SK-N-SH treated with all-trans-retinoic acid at 6 μM for 48 hours (cell line): ENCODE measurements at regions not wholly inside any gene's neighbourhood (a gene's known extent, or its start where the extent isn't known, plus 50 kb on each side); places are given as distances from the start of the nearest gene placed in this dataset.

Experiments used
- ATAC-seq: fragments of 200-7000 bp; cut with Tn5 transposase; 3 replicates; pipeline ENCODE4 v1.9.1; 2020; ENCODE audit warnings: mild to moderate bottlenecking, moderate library complexity
- ARNTL ChIP-seq: fragments of 450-650 bp; formaldehyde crosslinking; IDR thresholded peaks from 2 replicates; pipeline ENCODE4 v1.5.0; 2020; ENCODE audit warnings: low read depth, mild to moderate bottlenecking, moderate library complexity, borderline replicate concordance
- BACH2 ChIP-seq: fragments of 250-450 bp; sonication (Bioruptor Pico); IDR thresholded peaks from 2 replicates; pipeline ENCODE4 v1.9.0; 2021; ENCODE audit warnings: mild to moderate bottlenecking, borderline replicate concordance
- CREB5 ChIP-seq: fragments of 250-450 bp; sonication (Bioruptor Pico); IDR thresholded peaks from 2 replicates; pipeline ENCODE4 v1.5.1; 2020; ENCODE audit warnings: low read depth, mild to moderate bottlenecking, moderate library complexity
- CSDC2 ChIP-seq: fragments of 250-450 bp; sonication (Bioruptor Pico); IDR thresholded peaks from 2 replicates; pipeline ENCODE4 v1.5.0; 2020; ENCODE audit warnings: mild to moderate bottlenecking, moderate library complexity
- CSRNP3 ChIP-seq: fragments of 250-450 bp; sonication (Bioruptor Pico); IDR thresholded peaks from 2 replicates; pipeline ENCODE4 v1.5.1; 2021; ENCODE audit warnings: mild to moderate bottlenecking, moderate library complexity
- ESRRG ChIP-seq: fragments of 250-450 bp; sonication (Bioruptor Pico); IDR thresholded peaks from 2 replicates; pipeline ENCODE4 v1.6.1; 2021; ENCODE audit warnings: mild to moderate bottlenecking
- GLIS3 ChIP-seq: fragments of 250-450 bp; sonication (Bioruptor Pico); IDR thresholded peaks from 2 replicates; pipeline ENCODE4 v1.5.0; 2020; ENCODE audit warnings: mild to moderate bottlenecking, moderate library complexity
- ISL1 ChIP-seq: fragments of 250-450 bp; sonication (Bioruptor Pico); IDR thresholded peaks from 2 replicates; pipeline ENCODE4 v2.1.2; 2022; ENCODE audit warnings: mild to moderate bottlenecking, moderate library complexity
- OSR1 ChIP-seq: fragments of 250-450 bp; sonication (Bioruptor Pico); IDR thresholded peaks from 2 replicates; pipeline ENCODE4 v1.8.0; 2022; ENCODE audit warnings: moderate library complexity, mild to moderate bottlenecking, inconsistent platforms
- PATZ1 ChIP-seq: fragments of 250-450 bp; sonication (Bioruptor Pico); IDR thresholded peaks from 2 replicates; pipeline ENCODE4 v1.8.0; 2020; ENCODE audit warnings: mild to moderate bottlenecking, moderate library complexity, borderline replicate concordance
- POU6F1 ChIP-seq: fragments of 250-450 bp; sonication (Bioruptor Pico); IDR thresholded peaks from 2 replicates; pipeline ENCODE4 v1.8.0; 2021; ENCODE audit warnings: low read depth, mild to moderate bottlenecking, moderate library complexity, borderline replicate concordance
- PPARA ChIP-seq: fragments of 250-450 bp; sonication (Bioruptor Pico); IDR thresholded peaks from 2 replicates; pipeline ENCODE4 v1.5.0; 2020; ENCODE audit warnings: mild to moderate bottlenecking, borderline replicate concordance
- RARB ChIP-seq: fragments of 250-450 bp; sonication (Bioruptor Pico); IDR thresholded peaks from 2 replicates; pipeline ENCODE4 v1.8.0; 2021; ENCODE audit warnings: mild to moderate bottlenecking, moderate library complexity
- TCF4 ChIP-seq: fragments of 250-450 bp; sonication (Bioruptor Pico); IDR thresholded peaks from 2 replicates; pipeline ENCODE4 v1.8.0; 2021; ENCODE audit warnings: mild to moderate bottlenecking, moderate library complexity, borderline replicate concordance
- TOX ChIP-seq: fragments of 250-450 bp; sonication (Bioruptor Pico); IDR thresholded peaks from 2 replicates; pipeline ENCODE4 v1.8.0; 2021; ENCODE audit warnings: mild to moderate bottlenecking, moderate library complexity, borderline replicate concordance
- TSHZ2 ChIP-seq: fragments of 250-450 bp; sonication (Bioruptor Pico); IDR thresholded peaks from 2 replicates; pipeline ENCODE4 v1.5.0; 2020; ENCODE audit warnings: mild to moderate bottlenecking, moderate library complexity
- ZC3H10 ChIP-seq: fragments of 250-450 bp; sonication (Bioruptor Pico); IDR thresholded peaks from 2 replicates; pipeline ENCODE4 v1.5.1; 2021; ENCODE audit warnings: mild to moderate bottlenecking, moderate library complexity
- ZFP3 ChIP-seq: fragments of 250-450 bp; sonication (Bioruptor Pico); IDR thresholded peaks from 2 replicates; pipeline ENCODE4 v1.5.0; 2020; ENCODE audit warnings: mild to moderate bottlenecking, moderate library complexity
- ZFP30 ChIP-seq: fragments of 450-650 bp; formaldehyde crosslinking; IDR thresholded peaks from 2 replicates; pipeline ENCODE4 v1.5.0; 2022; ENCODE audit warnings: mild to moderate bottlenecking, moderate library complexity
- ZNF565 ChIP-seq: fragments of 450-650 bp; formaldehyde crosslinking; conservative IDR thresholded peaks from 2 replicates; pipeline ENCODE4 v1.5.0; 2020; ENCODE audit warnings: low read depth, mild to moderate bottlenecking, moderate library complexity
- ZNF70 ChIP-seq: fragments of 450-650 bp; formaldehyde crosslinking; IDR thresholded peaks from 2 replicates; pipeline ENCODE4 v1.5.0; 2020; ENCODE audit warnings: mild to moderate bottlenecking, moderate library complexity
- ZNF8 ChIP-seq: fragments of 450-650 bp; formaldehyde crosslinking; IDR thresholded peaks from 2 replicates; pipeline ENCODE4 v1.5.0; 2020; ENCODE audit warnings: mild to moderate bottlenecking, moderate library complexity

GRCh38 chr2:122000556-122001340 lies 245.3 kb downstream of the TSN start:
- TF ChIP-seq CSDC2 (CRISPR knock-in tag) (no peak), ESRRG (CRISPR knock-in tag) (no peak), ZFP3 (CRISPR knock-in tag) (no peak), TCF4 (CRISPR knock-in tag) (no peak), ZC3H10 (no peak), TSHZ2 (CRISPR knock-in tag) (no peak), ZNF70 (CRISPR knock-in tag) (no peak), ZNF565 (no peak), OSR1 (CRISPR knock-in tag) (no peak), RARB (CRISPR knock-in tag) (no peak), POU6F1 (CRISPR knock-in tag) (no peak), PPARA (CRISPR knock-in tag) (no peak), PATZ1 (CRISPR knock-in tag) (no peak)
- TF ChIP-seq, all 23 proteins: peak for 0
- no peak for ATAC-seq

- TF ChIP-seq GLIS3 (no peak), CREB5 (no peak), CSDC2 (CRISPR knock-in tag) (no peak), ARNTL (no peak), OSR1 (CRISPR knock-in tag) (no peak), CSRNP3 (no peak), TOX (no peak), TSHZ2 (CRISPR knock-in tag) (no peak), ZFP3 (CRISPR knock-in tag) (no peak), BACH2 (no peak), ZC3H10 (no peak), ISL1 (no peak), ZFP30 (no peak), RARB (CRISPR knock-in tag) (no peak), ESRRG (CRISPR knock-in tag) (no peak), ZNF8 (CRISPR knock-in tag) (no peak), ZNF565 (no peak), TCF4 (CRISPR knock-in tag) (no peak), ZNF70 (CRISPR knock-in tag) (no peak), POU6F1 (CRISPR knock-in tag) (no peak)
- TF ChIP-seq, all 23 proteins: peak for 0
- no peak for ATAC-seq
Observed at GRCh38 chr2:122001441-122001874, 246.0 kb downstream of the TSN start.
